Natural killer cell (primary cell): ENCODE measurements at regions not wholly inside any gene's neighbourhood (a gene's known extent, or its start where the extent isn't known, plus 50 kb on each side); places are given as distances from the start of the nearest gene placed in this dataset.

ENCODE experiments used
- ATAC-seq, 3 donors: fragments of 150-1000 bp in 2 of 3; fragments of 200-7000 bp in 1 of 3; cut with Tn5 transposase; 1 replicate in 1 of 3; 2 replicates in 2 of 3; pipeline ENCODE4 v1.10.0; 2021; ENCODE audit warnings: mild to moderate bottlenecking in 2 of 3, moderate library complexity in 2 of 3
- DNase-seq, 2 donors: peaks; one replicate each; pipeline versions ENCODE4 v3.0.0 to v3.0.0-alpha.2; 2013 to 2021; ENCODE audit warnings: mixed read lengths in 1 of 2
- H3K27ac ChIP-seq: one replicate; pipeline ENCODE4 v1.5.1; 2013; ENCODE audit warnings: mild to moderate bottlenecking, low read length
- H3K27me3 ChIP-seq: one replicate; pipeline ENCODE4 v1.6.1; 2013; ENCODE audit warnings: low read length; ENCODE audit not compliant: control insufficient read depth, insufficient read depth
- H3K36me3 ChIP-seq: one replicate; pipeline ENCODE4 v1.6.1; 2013; ENCODE audit warnings: low read length; ENCODE audit not compliant: control insufficient read depth, insufficient read depth
- H3K4me1 ChIP-seq: one replicate; pipeline ENCODE4 v1.6.1; 2013; ENCODE audit warnings: low read length; ENCODE audit not compliant: control insufficient read depth, insufficient read depth
- H3K4me3 ChIP-seq: one replicate; pipeline ENCODE4 v1.5.1; 2013; ENCODE audit warnings: low read length
- H3K9me3 ChIP-seq: one replicate; pipeline ENCODE4 v1.6.1; 2013; ENCODE audit warnings: low read length; ENCODE audit not compliant: control insufficient read depth, insufficient read depth
- H3K27ac Mint-ChIP-seq, 2 donors: one replicate each; pipeline ENCODE4 v1.8.0; 2022; ENCODE audit warnings: mild to moderate bottlenecking in 2 of 2, mixed read lengths in 2 of 2, moderate library complexity in 1 of 2
- H3K27me3 Mint-ChIP-seq, 2 donors: one replicate each; pipeline ENCODE4 v1.8.0; 2022; ENCODE audit warnings: low read depth in 2 of 2, mixed read lengths in 2 of 2
- H3K36me3 Mint-ChIP-seq: one replicate; pipeline ENCODE4 v1.8.0; 2022; ENCODE audit warnings: mixed read lengths
- H3K4me1 Mint-ChIP-seq, 2 donors: one replicate each; pipeline ENCODE4 v1.8.0; 2022; ENCODE audit warnings: mixed read lengths in 2 of 2
- H3K4me3 Mint-ChIP-seq: one replicate; pipeline ENCODE4 v1.8.0; 2022; ENCODE audit warnings: mild to moderate bottlenecking, moderate library complexity, mixed read lengths
- H3K9me3 Mint-ChIP-seq, 2 donors: one replicate each; pipeline ENCODE4 v1.8.0; 2022; ENCODE audit warnings: mixed read lengths in 2 of 2
- CTCF ChIP-seq: fragments of 200-600 bp; IDR thresholded peaks from one replicate; pipeline ENCODE4 v1.8.0; 2022; ENCODE audit warnings: antibody characterized with exemption
- WGBS: methylation state at CpG from one replicate; pipeline ENCODE4 v1.1.7; 2013; ENCODE audit warnings: missing lambda C conversion rate; ENCODE audit not compliant: insufficient coverage; 5-methylcytosine and 5-hydroxymethylcytosine counted together
- intact Hi-C: fragments of 100-400 bp; cut with micrococcal nuclease; formaldehyde crosslinking; loops from one replicate; pipeline ENCODE4 v1.14.2; 2022

- H3K27me3 Mint-ChIP-seq, result peaks cover 0 to 8% of the 10 kb centered on the region in 2 donors
- Histone ChIP-seq H3K36me3 (no peaks in the 10 kb centered on the region), H3K27me3 (no peaks in the 10 kb centered on the region), H3K27ac (no peak overlapping the region), H3K4me1 (no peaks in the 10 kb centered on the region), H3K9me3 (peaks cover 3% of the 10 kb centered on the region), H3K4me3 (no peak overlapping the region)
- no peak for TF ChIP-seq CTCF
- intact Hi-C loops, result no loop called here
- no peaks in the 10 kb centered on the region for H3K36me3 Mint-ChIP-seq
- no peaks in the 10 kb centered on the region for H3K4me1 Mint-ChIP-seq
- H3K9me3 Mint-ChIP-seq, result peaks cover 2 to 7% of the 10 kb centered on the region in 2 donors
- H3K27ac Mint-ChIP-seq, result no peak overlapping the region
- WGBS, result 86% methylated on average over 3 of the region's 3 CpGs
- no peak overlapping the region for H3K4me3 Mint-ChIP-seq
- ATAC-seq, result no peak
- no peak for DNase-seq
Observed at GRCh38 chr18:59769129-59769865, 72.1 kb upstream of the CCBE1 start.

- DNase-seq (no peak), ATAC-seq (no peak)
- H3K27ac ChIP-seq, result no peak overlapping the region
- Mint-ChIP-seq H3K4me3 (no peak overlapping the region), H3K9me3 (peaks cover 2 to 7% of the 10 kb centered on the region in 2 donors), H3K27me3 (peaks cover 0 to 5% of the 10 kb centered on the region in 2 donors), H3K4me1 (no peaks in the 10 kb centered on the region), H3K27ac (no peak overlapping the region), H3K36me3 (no peaks in the 10 kb centered on the region)
- no peak for TF ChIP-seq CTCF
- intact Hi-C loops, result no loop called here
- WGBS, result 92% methylated on average over 1 of the region's 1 CpG
- no peaks in the 10 kb centered on the region for H3K4me1 ChIP-seq
- H3K36me3 ChIP-seq, result no peaks in the 10 kb centered on the region
- H3K9me3 ChIP-seq, result peaks cover 3% of the 10 kb centered on the region
- no peaks in the 10 kb centered on the region for H3K27me3 ChIP-seq
- H3K4me3 ChIP-seq, result no peak overlapping the region
Observed at GRCh38 chr18:59768409-59768808, 71.2 kb upstream of the CCBE1 start.

- ATAC-seq, result no peak
- H3K4me3 ChIP-seq, result no peak overlapping the region
- H3K4me3 Mint-ChIP-seq, result no peak overlapping the region
- no peak for DNase-seq
- no peaks in the 10 kb centered on the region for H3K4me1 Mint-ChIP-seq
- H3K36me3 Mint-ChIP-seq, result no peaks in the 10 kb centered on the region
- H3K9me3 Mint-ChIP-seq, result peaks cover under 1 to 7% of the 10 kb centered on the region in 2 donors
- intact Hi-C loops, result no loop called here
- 92% methylated on average over 2 of the region's 2 CpGs for WGBS
- no peaks in the 10 kb centered on the region for H3K4me1 ChIP-seq
- H3K9me3 ChIP-seq, result peaks cover 3% of the 10 kb centered on the region
- H3K27me3 Mint-ChIP-seq, result peaks cover 0 to 5% of the 10 kb centered on the region in 2 donors
- TF ChIP-seq CTCF, result no peak
- no peaks in the 10 kb centered on the region for H3K36me3 ChIP-seq
- H3K27ac ChIP-seq, result no peak overlapping the region
- no peak overlapping the region for H3K27ac Mint-ChIP-seq
- no peaks in the 10 kb centered on the region for H3K27me3 ChIP-seq
Observed at GRCh38 chr18:59767732-59768131, 70.5 kb upstream of the CCBE1 start.

GRCh38 chr18:59765343-59765742 is 68.1 kb upstream of the CCBE1 start:
- H3K4me1 Mint-ChIP-seq, result no peaks in the 10 kb centered on the region
- Histone ChIP-seq H3K27me3 (no peaks in the 10 kb centered on the region), H3K4me1 (no peaks in the 10 kb centered on the region), H3K36me3 (no peaks in the 10 kb centered on the region), H3K9me3 (peaks cover 3% of the 10 kb centered on the region), H3K4me3 (no peak overlapping the region), H3K27ac (no peak overlapping the region)
- H3K27me3 Mint-ChIP-seq, result peaks cover 0 to 3% of the 10 kb centered on the region in 2 donors
- no peak overlapping the region for H3K27ac Mint-ChIP-seq
- no peaks in the 10 kb centered on the region for H3K36me3 Mint-ChIP-seq
- no peak for TF ChIP-seq CTCF
- DNase-seq, result no peak
- 95% methylated on average over 4 of the region's 4 CpGs for WGBS
- no peak overlapping the region for H3K4me3 Mint-ChIP-seq
- peaks cover 0 to 4% of the 10 kb centered on the region in 2 donors for H3K9me3 Mint-ChIP-seq
- intact Hi-C loops, result no loop called here
- no peak for ATAC-seq
